ENCODE measurements at regions not wholly inside any gene's neighbourhood (a gene's known extent, or its start where the extent isn't known, plus 50 kb on each side); places are given as distances from the start of the nearest gene placed in this dataset.

- no peak overlapping the region for H3K27ac ChIP-seq
- intact Hi-C loops (cut with DNase I) = no loop called here
- no peaks in the 10 kb centered on the region for H3K27me3 ChIP-seq
- H3K9ac ChIP-seq (ENCODE audit: low read depth in 2 of 2, low read length in 2 of 2) = no peak overlapping the region
- H3K9me3 ChIP-seq = no peaks in the 10 kb centered on the region
- no peak for DNase-seq
- H3K4me1 ChIP-seq = no peaks in the 10 kb centered on the region
- H3K4me3 ChIP-seq = no peak overlapping the region
- TF ChIP-seq CTCF (IDR thresholded peaks at IDR 0.05) = no peak
- no peaks in the 10 kb centered on the region for H3K36me3 ChIP-seq
Observed at GRCh38 chr2:61634512-61634911, 96.4 kb upstream of the XPO1 start.

GRCh38 chr2:61633250-61633649, 95.1 kb upstream of the XPO1 start:
- intact Hi-C loops (cut with DNase I) = no loop called here
- TF ChIP-seq CTCF (IDR thresholded peaks at IDR 0.05) = no peak
- no peak overlapping the region for H3K27ac ChIP-seq

GRCh38 chr2:61632276-61633169, 94.4 kb upstream of the XPO1 start:
- TF ChIP-seq CTCF (IDR thresholded peaks at IDR 0.05) = no peak
- no peaks in the 10 kb centered on the region for H3K36me3 ChIP-seq
- no peaks in the 10 kb centered on the region for H3K9me3 ChIP-seq
- DNase-seq = peak; percentile 20
- H3K4me3 ChIP-seq = no peak overlapping the region
- intact Hi-C loops (cut with DNase I) = no loop called here
- H3K4me1 ChIP-seq = no peaks in the 10 kb centered on the region
- no peak overlapping the region for H3K27ac ChIP-seq
- H3K27me3 ChIP-seq = no peaks in the 10 kb centered on the region
- no peak overlapping the region for H3K9ac ChIP-seq (ENCODE audit: low read depth in 2 of 2, low read length in 2 of 2)

More at GRCh38 chr2:61633250-61633649, 95.1 kb upstream of the XPO1 start:
- H3K4me1 ChIP-seq = no peaks in the 10 kb centered on the region
- H3K27me3 ChIP-seq = no peaks in the 10 kb centered on the region
- H3K4me3 ChIP-seq = no peak overlapping the region
- no peaks in the 10 kb centered on the region for H3K36me3 ChIP-seq
- no peak for DNase-seq
- H3K9me3 ChIP-seq = no peaks in the 10 kb centered on the region
- H3K9ac ChIP-seq (ENCODE audit: low read depth in 2 of 2, low read length in 2 of 2) = no peak overlapping the region

GRCh38 chr2:61631321-61631720, 93.2 kb upstream of the XPO1 start:
- no peaks in the 10 kb centered on the region for H3K4me1 ChIP-seq
- H3K36me3 ChIP-seq = no peaks in the 10 kb centered on the region
- H3K9ac ChIP-seq (ENCODE audit: low read depth in 2 of 2, low read length in 2 of 2) = no peak overlapping the region
- no peak for DNase-seq
- H3K4me3 ChIP-seq = no peak overlapping the region
- TF ChIP-seq CTCF (IDR thresholded peaks at IDR 0.05) = no peak
- H3K27me3 ChIP-seq = no peaks in the 10 kb centered on the region
- no peak overlapping the region for H3K27ac ChIP-seq
- intact Hi-C loops (cut with DNase I) = no loop called here
- no peaks in the 10 kb centered on the region for H3K9me3 ChIP-seq

- H3K4me1 ChIP-seq = no peaks in the 10 kb centered on the region
- H3K9ac ChIP-seq (ENCODE audit: low read depth in 2 of 2, low read length in 2 of 2) = no peak overlapping the region
- intact Hi-C loops (cut with DNase I) = no loop called here
- H3K27ac ChIP-seq = no peak overlapping the region
- no peak overlapping the region for H3K4me3 ChIP-seq
- DNase-seq = no peak
- TF ChIP-seq CTCF (IDR thresholded peaks at IDR 0.05) = no peak
- no peaks in the 10 kb centered on the region for H3K27me3 ChIP-seq
- H3K36me3 ChIP-seq = no peaks in the 10 kb centered on the region
- H3K9me3 ChIP-seq = no peaks in the 10 kb centered on the region
Observed at GRCh38 chr2:61626827-61627226, 88.7 kb upstream of the XPO1 start.
